Lower lobe of right lung (tissue), 2 donors: ENCODE measurements at regions not wholly inside any gene's neighbourhood (a gene's known extent, or its start where the extent isn't known, plus 50 kb on each side); places are given as distances from the start of the nearest gene placed in this dataset.

ENCODE experiments used
- ATAC-seq, 2 donors: fragments of 200-7000 bp; cut with Tn5 transposase; one replicate each; pipeline ENCODE4 v1.9.1; 2020 to 2022; ENCODE audit warnings: mild to moderate bottlenecking in 2 of 2, moderate library complexity in 2 of 2
- DNase-seq: peaks from one replicate; pipeline ENCODE4 v3.0.0-alpha.2; 2020
- H3K27ac ChIP-seq: fragments of 200-600 bp; one replicate; pipeline ENCODE4 v1.8.0; 2022
- H3K27me3 ChIP-seq: fragments of 200-600 bp; one replicate; pipeline ENCODE4 v1.8.0; 2022; ENCODE audit warnings: low read depth
- H3K36me3 ChIP-seq: fragments of 200-600 bp; one replicate; pipeline ENCODE4 v1.8.0; 2022; ENCODE audit warnings: mild to moderate bottlenecking
- H3K4me1 ChIP-seq: fragments of 200-600 bp; one replicate; pipeline ENCODE4 v1.8.0; 2022
- H3K4me3 ChIP-seq: fragments of 200-600 bp; one replicate; pipeline ENCODE4 v1.8.0; 2022; ENCODE audit warnings: mild to moderate bottlenecking
- H3K9me3 ChIP-seq: fragments of 200-600 bp; one replicate; pipeline ENCODE4 v1.8.0; 2022
- intact Hi-C: fragments of 100-400 bp; cut with DNase I; formaldehyde crosslinking; loops from one replicate; pipeline ENCODE4 v1.11.0; 2022
- TF ChIP-seq, protein P1 (sequence below): fragments of 200-600 bp; IDR thresholded peaks from one replicate; pipeline ENCODE4 v1.8.0; 2022; ENCODE audit warnings: antibody characterized with exemption, mild to moderate bottlenecking
- donor health status: DM: no; HTN: yes; CAD: no; lungs with severe emphysema.

DNA sequence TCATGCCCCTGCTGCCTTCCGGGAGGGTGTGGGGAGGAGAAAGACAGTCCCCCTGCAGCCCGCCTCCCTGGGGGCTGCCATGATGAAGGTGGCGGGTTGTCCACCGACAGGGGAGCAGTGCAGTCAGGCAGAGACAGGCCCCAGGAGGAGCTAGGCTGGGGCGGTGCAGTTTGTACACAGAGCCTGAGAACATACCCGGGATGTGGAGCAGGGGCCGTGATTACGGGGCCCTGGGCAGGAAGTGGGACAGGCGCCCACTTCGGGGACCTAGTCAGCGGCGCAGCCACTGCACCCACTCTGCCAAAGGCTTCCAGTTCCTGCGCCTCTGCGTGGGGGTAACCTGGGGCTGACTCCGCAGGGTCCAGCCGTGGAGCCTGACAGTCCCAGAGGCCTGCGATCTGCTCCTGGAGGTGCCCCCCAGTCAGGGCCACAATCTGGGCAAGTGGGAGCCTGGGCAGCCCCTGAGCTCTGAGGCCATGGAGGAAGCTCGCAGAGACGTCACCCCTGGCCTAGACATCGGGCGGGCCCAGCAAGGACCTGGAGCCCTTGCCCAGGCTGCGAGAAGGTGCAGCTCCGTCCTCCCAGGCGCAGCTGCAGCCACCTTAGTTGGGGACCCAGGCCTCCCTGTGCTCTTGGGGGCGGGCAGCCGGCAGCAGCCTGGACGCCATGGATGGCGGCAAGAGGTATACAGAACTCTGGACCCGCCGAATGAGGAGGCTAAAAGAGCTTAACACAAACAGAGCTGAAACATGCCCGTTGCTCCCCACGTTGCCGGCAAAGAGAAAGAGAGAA is 1356.8 kb downstream of the XPNPEP1 start:
- Histone ChIP-seq H3K27ac (no peak overlapping the region), H3K4me3 (no peak overlapping the region), H3K4me1 (no peaks in the 10 kb centered on the region), H3K36me3 (no peaks in the 10 kb centered on the region), H3K9me3 (no peaks in the 10 kb centered on the region), H3K27me3 (no peaks in the 10 kb centered on the region)
- TF ChIP-seq, protein P1, sequence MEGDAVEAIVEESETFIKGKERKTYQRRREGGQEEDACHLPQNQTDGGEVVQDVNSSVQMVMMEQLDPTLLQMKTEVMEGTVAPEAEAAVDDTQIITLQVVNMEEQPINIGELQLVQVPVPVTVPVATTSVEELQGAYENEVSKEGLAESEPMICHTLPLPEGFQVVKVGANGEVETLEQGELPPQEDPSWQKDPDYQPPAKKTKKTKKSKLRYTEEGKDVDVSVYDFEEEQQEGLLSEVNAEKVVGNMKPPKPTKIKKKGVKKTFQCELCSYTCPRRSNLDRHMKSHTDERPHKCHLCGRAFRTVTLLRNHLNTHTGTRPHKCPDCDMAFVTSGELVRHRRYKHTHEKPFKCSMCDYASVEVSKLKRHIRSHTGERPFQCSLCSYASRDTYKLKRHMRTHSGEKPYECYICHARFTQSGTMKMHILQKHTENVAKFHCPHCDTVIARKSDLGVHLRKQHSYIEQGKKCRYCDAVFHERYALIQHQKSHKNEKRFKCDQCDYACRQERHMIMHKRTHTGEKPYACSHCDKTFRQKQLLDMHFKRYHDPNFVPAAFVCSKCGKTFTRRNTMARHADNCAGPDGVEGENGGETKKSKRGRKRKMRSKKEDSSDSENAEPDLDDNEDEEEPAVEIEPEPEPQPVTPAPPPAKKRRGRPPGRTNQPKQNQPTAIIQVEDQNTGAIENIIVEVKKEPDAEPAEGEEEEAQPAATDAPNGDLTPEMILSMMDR: no peak
- DNase-seq: no peak
- intact Hi-C loops: no loop called here
- peak in 1 of 2 donors; percentile 39 for ATAC-seq

DNA sequence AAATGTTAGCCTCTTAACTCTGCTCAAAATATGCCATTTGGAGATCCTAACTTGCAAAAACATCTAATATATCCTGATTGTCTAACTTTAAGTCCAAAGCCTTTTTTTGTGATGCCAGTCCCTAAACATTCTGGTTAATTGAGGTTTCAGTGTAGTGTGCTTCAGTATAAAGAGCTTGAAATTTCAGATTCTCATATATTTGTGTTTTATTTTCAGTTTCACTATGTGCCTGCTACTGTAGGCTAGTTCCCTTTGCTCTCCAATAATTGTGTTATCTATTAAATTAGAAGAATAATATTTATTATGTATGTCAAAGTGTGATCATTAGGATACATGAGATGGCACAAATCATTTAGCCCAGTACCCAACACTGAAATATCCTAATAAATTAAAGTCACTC is 1361.2 kb downstream of the XPNPEP1 start:
- DNase-seq: no peak

DNA sequence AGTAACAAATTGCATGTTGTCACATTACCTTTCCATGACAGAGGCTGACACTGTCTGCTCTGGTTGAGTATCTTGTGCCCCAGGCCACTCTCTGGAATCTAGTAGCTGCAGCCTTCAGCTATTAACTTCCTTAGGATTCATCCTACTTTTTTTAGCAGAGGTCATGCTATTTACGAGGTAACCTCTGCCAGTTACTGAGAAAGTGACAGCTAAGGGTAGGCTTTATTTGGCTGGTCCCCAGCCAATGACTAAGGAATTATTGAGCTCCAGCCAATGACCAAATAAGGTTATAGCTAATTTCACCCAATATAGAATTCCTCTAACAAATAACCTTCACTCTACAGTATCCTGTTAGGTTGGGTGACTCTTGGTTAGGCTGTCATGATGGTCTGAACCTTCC is 1361.7 kb downstream of the XPNPEP1 start:
- DNase-seq (no peak), ATAC-seq (no peak)
- Histone ChIP-seq H3K4me1 (no peaks in the 10 kb centered on the region), H3K36me3 (no peaks in the 10 kb centered on the region), H3K4me3 (no peak overlapping the region), H3K27me3 (no peaks in the 10 kb centered on the region), H3K9me3 (no peaks in the 10 kb centered on the region), H3K27ac (no peak overlapping the region)
- TF ChIP-seq, protein P1: no peak
- intact Hi-C loops: no loop called here

More for the DNA sequence above, 1361.2 kb downstream of the XPNPEP1 start:
- Histone ChIP-seq H3K36me3 (no peaks in the 10 kb centered on the region), H3K9me3 (no peaks in the 10 kb centered on the region), H3K4me3 (no peak overlapping the region), H3K27me3 (no peaks in the 10 kb centered on the region), H3K27ac (no peak overlapping the region), H3K4me1 (no peaks in the 10 kb centered on the region)
- TF ChIP-seq, protein P1: no peak
- intact Hi-C loops: no loop called here
- no peak for ATAC-seq

DNA sequence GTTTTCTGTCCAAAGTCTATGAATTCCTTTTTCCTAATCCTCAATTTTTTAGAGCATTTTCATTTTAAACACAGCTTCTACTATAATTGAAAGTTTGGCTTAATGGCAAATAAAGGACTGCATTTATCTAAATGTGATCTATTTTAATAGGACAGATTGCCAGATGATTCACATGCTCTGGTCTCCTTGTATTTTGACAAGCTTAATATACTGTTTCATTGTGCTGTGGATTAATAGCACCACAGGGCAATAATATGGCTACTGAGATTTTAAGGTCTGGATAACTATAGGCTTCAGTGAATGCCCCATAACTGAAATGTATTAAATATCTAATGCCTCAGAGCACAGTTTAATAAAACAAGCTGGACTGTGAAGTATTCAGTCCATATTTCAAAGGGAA is 1362.8 kb downstream of the XPNPEP1 start:
- intact Hi-C loops: no loop called here
- no peaks in the 10 kb centered on the region for H3K36me3 ChIP-seq
- no peaks in the 10 kb centered on the region for H3K27me3 ChIP-seq
- DNase-seq (no peak), ATAC-seq (no peak)
- H3K4me3 ChIP-seq: no peak overlapping the region
- no peaks in the 10 kb centered on the region for H3K4me1 ChIP-seq
- no peak overlapping the region for H3K27ac ChIP-seq
- TF ChIP-seq, protein P1: no peak
- H3K9me3 ChIP-seq: no peaks in the 10 kb centered on the region

- H3K36me3 ChIP-seq: no peaks in the 10 kb centered on the region
- TF ChIP-seq, protein P1: no peak
- H3K27me3 ChIP-seq: no peaks in the 10 kb centered on the region
- no peak overlapping the region for H3K4me3 ChIP-seq
- H3K4me1 ChIP-seq: no peaks in the 10 kb centered on the region
- DNase-seq (no peak), ATAC-seq (no peak)
- H3K9me3 ChIP-seq: no peaks in the 10 kb centered on the region
- no peak overlapping the region for H3K27ac ChIP-seq
- intact Hi-C loops: no loop called here
Observed at GRCh38 chr10:108556186-108556585, 1367.1 kb downstream of the XPNPEP1 start.
